ENCODE measurements at regions not wholly inside any gene's neighbourhood (a gene's known extent, or its start where the extent isn't known, plus 50 kb on each side); places are given as distances from the start of the nearest gene placed in this dataset.
A peak's percentile ranks its signal among the peaks of the same experiment; 100 is the strongest.
"Not testable (repeated sequence)": the region's sequence is repeated elsewhere in the genome, so short reads cannot be mapped to it uniquely, and the experiment has no call there.

GRCh38 chr15:45869034-45869668 is 234.3 kb downstream of the SQOR start:
- no peak for DNase-seq

GRCh38 chr15:45871121-45871855 is 236.5 kb downstream of the SQOR start:
- DNase-seq = peak in 1 of 2 experiments; percentile 2

- DNase-seq = no peak
These were observed 239.0 kb downstream of the SQOR start for GRCh38 chr15:45873781-45874180.

DNA sequence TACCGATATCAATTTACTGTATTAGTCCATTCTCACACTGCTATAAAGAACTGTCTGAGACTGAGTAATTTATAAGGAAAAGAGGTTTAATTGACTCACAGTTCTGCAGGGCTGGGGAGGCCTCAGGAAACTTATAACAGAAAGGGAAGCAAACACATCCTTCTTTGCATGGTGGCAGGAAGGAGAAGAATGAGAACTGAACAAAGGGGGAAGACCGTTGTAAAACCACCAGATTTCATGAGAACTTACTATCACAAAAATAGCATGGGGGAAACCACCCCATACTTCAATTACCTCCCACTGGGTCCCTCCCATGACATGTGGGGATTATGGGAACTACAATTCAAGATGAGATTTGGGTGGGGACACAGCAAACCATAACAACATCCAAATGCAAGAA is 239.7 kb downstream of the SQOR start:
- not testable (repeated sequence) for DNase-seq

DNA sequence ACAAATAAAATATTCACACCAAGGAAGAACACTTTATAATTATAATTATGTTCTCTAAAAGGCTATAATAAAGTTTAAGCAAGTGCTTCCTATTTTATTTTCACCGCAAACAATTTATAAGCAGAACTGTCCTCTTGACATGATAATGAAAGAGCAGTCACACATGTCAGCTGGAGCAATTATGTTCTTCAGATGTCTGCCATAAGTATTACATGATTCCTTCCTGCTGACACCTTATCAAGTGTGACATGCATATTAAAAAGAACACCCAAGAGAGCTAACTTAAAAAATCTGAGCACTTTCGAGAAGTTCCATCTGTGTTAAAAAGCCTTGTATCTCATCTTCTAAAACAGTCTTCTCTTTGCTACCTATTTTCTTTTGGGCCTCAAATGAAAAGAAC is 249.5 kb downstream of the SQOR start:
- no peak for DNase-seq

DNA sequence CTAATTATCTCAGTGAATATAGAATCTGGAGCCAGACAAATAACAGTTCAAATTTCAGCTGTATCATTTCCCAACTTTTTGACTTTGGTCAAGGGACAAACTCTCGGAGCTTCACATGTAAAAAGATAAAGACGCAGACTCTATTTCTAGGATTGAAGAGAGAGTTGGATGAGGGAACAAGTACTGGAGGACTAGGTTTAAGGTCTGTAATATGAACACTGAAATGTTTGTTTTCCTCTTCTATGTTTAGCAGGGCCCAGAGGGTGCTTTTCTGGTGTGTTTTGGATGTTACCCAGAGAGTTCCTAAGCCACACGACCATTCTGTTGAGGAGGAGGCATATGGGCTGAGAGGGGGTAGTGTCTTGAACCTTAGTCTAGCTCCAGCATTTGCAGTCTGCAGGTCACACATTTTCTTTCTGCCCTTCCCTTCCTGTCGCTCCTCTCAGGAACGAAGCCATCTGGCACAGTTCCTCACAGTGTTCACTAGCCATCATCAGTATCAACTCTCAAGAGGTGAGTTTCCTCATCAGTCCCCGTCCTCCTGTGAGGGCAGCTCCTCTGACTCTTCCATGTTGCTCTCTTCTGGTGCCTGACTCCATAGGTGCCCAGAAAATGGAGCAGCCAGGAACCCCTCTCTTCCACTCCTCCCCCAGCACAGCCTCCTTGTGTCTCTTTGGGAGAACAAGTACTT is 250.1 kb downstream of the SQOR start:
- no peak for DNase-seq

DNA sequence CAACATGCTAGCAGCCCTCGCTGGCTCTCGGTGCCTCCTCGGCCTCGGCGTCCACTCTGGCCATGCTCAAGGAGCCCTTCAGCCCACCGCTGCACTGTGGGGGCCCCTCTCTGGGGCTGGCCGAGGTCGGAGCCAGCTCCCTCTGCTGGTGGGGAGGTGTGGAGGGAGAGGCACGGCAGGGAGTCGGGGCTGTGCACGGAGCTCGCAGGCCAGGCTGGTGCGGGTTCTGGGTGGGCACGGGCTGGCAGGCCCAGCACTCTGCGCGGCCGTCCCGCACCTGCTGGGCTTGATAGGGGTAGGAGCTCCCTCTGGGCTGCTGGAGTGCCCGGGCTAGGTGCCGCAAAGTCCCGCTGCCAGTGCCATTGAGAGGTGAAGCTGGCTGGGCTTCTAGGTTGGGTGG is 251.0 kb downstream of the SQOR start:
- DNase-seq = no peak

- DNase-seq = no peak
These were observed 256.9 kb downstream of the SQOR start for GRCh38 chr15:45891766-45892165.

DNA sequence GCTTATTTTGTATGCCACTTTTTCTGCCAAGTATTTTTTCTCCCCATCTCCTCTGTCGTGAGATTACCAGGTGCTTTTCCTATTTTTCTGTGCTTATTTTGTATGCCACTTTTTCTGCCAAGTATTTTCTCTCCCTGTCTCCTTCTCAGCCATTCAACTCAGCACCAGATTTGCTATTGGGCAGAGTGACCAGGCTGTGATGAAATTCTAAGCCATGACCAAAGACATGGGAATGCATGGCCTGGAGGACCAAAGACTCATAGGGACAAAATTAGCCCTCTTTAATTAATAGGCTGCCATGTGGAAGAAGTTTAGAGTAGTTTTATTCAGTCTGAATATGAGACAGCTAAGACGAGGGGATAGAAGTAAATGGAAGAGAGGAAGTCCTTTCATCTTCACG is 257.4 kb downstream of the SQOR start:
- no peak for DNase-seq

DNA sequence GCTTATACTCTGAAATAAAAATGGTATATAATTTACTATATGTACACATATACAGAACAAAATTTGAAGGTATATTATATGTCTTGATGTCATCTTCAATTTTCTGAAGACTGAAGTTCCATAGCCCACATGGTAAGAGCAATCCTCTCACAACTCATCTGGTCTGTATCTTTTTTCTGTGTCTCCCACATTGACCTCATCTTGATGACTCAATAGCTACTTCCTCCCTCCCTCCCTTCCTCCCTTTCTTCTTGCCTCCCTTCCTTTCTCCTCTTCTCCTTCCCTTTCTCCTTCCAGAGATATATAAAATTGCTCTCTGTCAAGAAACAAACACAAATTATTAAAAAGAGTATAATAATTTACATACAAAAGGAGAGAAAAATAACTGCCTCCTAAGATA is 268.5 kb downstream of the SQOR start:
- no peak for DNase-seq

DNA sequence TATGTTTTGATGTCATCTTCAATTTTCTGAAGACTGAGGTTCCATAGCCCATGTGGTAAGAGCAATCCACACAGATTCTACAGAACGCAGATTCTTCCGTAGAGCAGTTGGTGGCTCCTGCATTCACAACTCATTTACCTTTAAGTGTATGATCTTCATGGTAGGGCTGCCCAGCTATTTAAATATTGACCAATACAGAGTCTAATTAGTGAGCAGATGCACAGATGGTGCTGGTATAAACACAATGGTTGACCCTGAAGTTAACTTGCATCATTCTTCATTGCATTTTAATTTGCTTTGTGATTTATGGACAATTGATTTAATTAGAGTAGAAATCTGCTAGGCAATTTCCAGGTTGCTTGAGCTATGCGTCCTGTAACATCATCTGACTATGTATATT is 269.2 kb downstream of the SQOR start:
- no peak for DNase-seq

DNA sequence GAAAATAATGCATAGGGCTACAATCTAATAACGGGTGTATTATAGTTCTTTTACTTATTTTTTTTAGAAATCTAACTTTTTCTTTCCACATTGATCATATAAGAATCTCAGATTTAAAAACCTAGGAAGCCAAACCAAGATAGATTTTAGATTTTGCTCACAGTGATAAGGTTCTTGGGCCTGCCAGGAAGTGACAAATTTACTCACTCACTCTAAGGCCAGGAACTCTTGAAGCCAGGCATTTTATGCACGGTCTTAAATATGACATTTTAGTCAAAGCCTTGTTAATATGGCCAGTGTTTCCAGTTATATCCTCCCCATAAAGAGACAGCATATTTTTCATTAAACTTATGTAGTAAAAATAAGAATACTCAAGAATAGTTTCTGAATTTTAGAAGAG is 271.4 kb downstream of the SQOR start:
- no peak for DNase-seq

DNA sequence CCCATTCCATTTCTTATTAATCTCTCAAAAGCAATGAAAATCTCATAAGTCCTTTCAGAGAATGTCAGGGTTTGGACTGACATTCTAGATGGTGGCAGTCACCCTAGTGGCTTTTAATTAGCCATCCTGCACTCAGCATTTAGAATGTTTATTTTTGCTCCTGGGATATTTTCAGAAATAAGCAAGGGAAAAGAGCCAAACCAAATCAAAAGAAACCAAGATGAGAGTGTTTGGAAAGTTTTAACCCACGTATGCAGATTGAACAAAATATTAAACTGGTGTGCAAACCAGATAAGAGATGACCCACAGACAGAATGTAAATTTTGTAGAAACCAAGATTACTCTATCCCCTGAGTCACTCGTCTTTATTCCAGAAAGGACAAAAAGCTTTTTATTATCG is 275.8 kb downstream of the SQOR start:
- DNase-seq = no peak

DNA sequence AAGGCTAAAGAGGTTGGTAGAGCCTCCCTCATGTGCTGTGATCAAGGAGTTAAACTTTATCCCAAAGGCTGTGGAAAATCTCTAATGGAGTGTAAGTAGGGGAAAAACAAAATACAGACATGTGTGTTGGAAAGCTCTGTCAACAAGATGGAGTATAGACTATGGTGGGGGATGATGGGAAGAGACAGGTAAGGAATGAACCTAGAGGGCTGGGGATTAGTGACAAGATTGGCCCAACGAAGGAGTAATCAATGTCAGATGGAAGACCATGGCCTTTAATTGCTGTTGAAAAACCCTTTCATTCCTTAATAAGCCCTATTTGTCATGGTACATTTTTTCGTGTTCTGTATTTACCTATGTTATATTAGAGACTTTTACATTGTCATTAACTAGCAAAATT is 278.6 kb downstream of the SQOR start:
- no peak for DNase-seq

DNA sequence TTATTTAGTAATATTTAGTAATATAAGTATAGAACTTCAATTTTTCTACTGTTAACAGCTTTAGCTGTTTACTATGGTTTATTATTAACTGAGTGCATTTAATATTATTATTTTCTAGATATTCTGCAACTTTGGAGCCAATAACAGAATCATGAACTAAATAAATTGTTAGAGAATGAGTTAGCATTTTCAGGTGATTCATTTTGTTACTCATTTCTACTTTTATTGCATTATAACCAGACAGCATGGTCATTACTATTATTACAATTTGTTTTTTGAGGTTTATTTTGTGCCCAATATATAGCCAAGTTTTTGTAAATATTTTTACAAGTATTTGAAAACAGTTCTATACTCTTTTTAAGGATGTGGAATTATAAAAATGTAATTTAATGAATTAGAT is 279.6 kb downstream of the SQOR start:
- no peak for DNase-seq

DNA sequence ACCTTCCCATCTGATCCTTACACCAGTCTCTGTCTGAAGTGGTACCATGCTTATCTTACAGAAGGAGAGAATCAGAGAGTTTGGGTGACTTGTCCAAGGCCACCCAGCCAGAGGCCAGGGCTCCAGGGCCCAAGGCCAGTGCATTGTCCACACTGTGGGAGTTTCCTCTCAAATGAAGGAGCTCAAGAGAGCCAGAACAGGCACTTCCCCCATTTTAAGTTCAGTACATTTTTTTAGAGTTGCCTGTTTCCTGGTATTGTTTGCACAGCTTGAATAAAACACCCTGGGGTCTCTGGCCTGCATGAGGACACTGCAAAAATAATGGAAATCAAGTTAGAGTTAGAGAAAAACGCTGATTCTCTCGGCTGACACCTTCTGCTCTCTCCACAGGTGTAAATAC is 284.0 kb downstream of the SQOR start:
- DNase-seq = no peak

DNA sequence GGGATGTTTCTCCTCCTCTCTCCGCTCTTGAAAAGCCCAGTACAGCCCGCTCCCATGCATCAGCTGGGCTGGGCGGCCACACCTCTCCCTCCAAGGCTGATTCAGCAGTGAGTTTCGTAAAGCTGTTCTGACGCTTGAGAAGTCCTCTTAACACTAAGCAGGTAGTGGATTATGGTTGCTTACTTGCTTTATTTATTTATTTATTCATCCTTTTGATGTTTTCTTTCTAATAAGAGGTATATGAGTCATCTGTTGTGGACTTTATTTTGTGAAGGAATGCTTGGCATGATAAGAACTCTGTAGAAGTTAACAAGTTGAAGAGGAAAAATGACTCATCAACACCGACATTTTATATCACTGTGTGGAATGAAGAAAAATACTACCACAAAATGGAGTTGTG is 285.0 kb downstream of the SQOR start:
- DNase-seq = peak in 1 of 2 experiments; percentile 0

- no peak for DNase-seq
These were observed 286.5 kb downstream of the SQOR start for GRCh38 chr15:45921376-45921775.

GRCh38 chr15:45921978-45922377 is 287.1 kb downstream of the SQOR start:
- no peak for DNase-seq

GRCh38 chr15:45941367-45941766 is 306.5 kb downstream of the SQOR start:
- no peak for DNase-seq

GRCh38 chr15:45943240-45943639 is 308.4 kb downstream of the SQOR start:
- no peak for DNase-seq

DNA sequence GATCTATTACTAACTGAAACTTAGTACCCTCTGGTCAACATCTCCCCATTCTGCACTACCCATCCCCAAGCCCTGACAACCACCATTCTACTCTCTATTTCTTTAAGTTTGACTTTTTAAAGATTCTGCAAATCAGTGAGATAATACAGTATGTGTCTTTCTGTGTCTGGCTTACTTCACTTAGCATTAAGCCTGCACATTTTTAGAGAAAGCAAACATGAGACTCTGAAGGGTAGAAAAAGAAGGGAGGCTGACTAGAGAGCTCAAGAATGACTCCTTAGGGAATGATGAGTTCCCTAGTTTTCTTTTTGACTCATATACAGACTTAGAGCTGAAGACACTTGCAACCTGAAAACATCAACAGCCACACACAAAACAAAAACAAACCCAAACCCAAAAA is 311.3 kb downstream of the SQOR start:
- no peak for DNase-seq

- DNase-seq = no peak
These were observed 313.4 kb downstream of the SQOR start for GRCh38 chr15:45948181-45948621.

- DNase-seq = no peak
These were observed 324.1 kb downstream of the SQOR start for GRCh38 chr15:45958924-45959323.
